A549 (cell line): ENCODE measurements at regions not wholly inside any gene's neighbourhood (a gene's known extent, or its start where the extent isn't known, plus 50 kb on each side); places are given as distances from the start of the nearest gene placed in this dataset.

Experiments used
- ATAC-seq, 2 experiments: fragments of 200-7000 bp in 1 of 2; fragments of >200 bp in 1 of 2; cut with Nextera tagmentation in 1 of 2; cut with Tn5 transposase in 1 of 2; 3 replicates each; pipeline versions ENCODE4 v1.8.0 to v1.9.1; 2018 to 2020; ENCODE audit warnings: mild to moderate bottlenecking in 1 of 2, moderate library complexity in 1 of 2
- CTCF ChIA-PET: fragments of 300-600 bp; sonication (Branson Sonifier 250); formaldehyde crosslinking; extraction: SDS; loops from one replicate; lab custom pipeline; 2021; ENCODE audit warnings: antibody characterized with exemption, inconsistent platforms; lab: Yijun Ruan, JAX
- POLR2A ChIA-PET: fragments of 350-600 bp; formaldehyde crosslinking; extraction: SDS; loops from one replicate; lab custom pipeline; 2021; ENCODE audit warnings: antibody characterized with exemption, inconsistent platforms; lab: Yijun Ruan, JAX
- DNase-seq, 2 experiments: peaks; one replicate each; pipeline versions ENCODE4 v3.0.0 to v3.0.0-alpha.2; 2011 to 2016; ENCODE audit warnings: low read depth in 1 of 2, low spot score in 1 of 2
- FAIRE-seq: peaks from 2 replicates; lab custom pipeline; 2011; peaks lifted over from hg19 to GRCh38; lab: Jason Lieb, UNC
- H3K27ac ChIP-seq, 2 experiments: fragments of >200 bp; sonication (Bioruptor Twin); formaldehyde crosslinking; 3 replicates each; pipeline ENCODE4 v1.5.1; 2016 to 2017
- H3K4me1 ChIP-seq: fragments of >200 bp; sonication (Bioruptor Twin); formaldehyde crosslinking; 3 replicates; pipeline ENCODE4 v1.6.1; 2016
- H3K4me2 ChIP-seq: fragments of >200 bp; sonication (Bioruptor Twin); formaldehyde crosslinking; 3 replicates; pipeline ENCODE4 v1.6.1; 2016
- H3K4me3 ChIP-seq: fragments of >200 bp; sonication (Bioruptor Twin); formaldehyde crosslinking; 3 replicates; pipeline ENCODE4 v1.5.1; 2016
- H3K9me3 ChIP-seq: fragments of >200 bp; sonication (Bioruptor Twin); formaldehyde crosslinking; 3 replicates; pipeline ENCODE4 v1.6.1; 2016
- CBX8 ChIP-seq: fragments of 200-600 bp; sonication (generic); IDR thresholded peaks from 2 replicates; pipeline ENCODE4 v1.6.1; 2016
- CEBPB ChIP-seq, 2 experiments: fragments of >200 bp in 1 of 2; sonication (Bioruptor Twin) in 1 of 2; formaldehyde crosslinking in 1 of 2; IDR thresholded peaks; 2 replicates each; pipeline ENCODE4 v1.6.1; 2012 to 2016
- CHD4 ChIP-seq: fragments of 200-600 bp; sonication (generic); IDR thresholded peaks from 2 replicates; pipeline ENCODE4 v1.6.1; 2016; ENCODE audit warnings: antibody characterized with exemption, mild to moderate bottlenecking, borderline replicate concordance
- CTCF ChIP-seq: fragments of >200 bp; sonication (Bioruptor Twin); formaldehyde crosslinking; IDR thresholded peaks from 3 replicates; pipeline ENCODE4 v1.5.1; 2016
- EP300 ChIP-seq, 2 experiments: fragments of >200 bp; sonication (Bioruptor Twin); formaldehyde crosslinking; IDR thresholded peaks; 2 replicates in 1 of 2; 3 replicates in 1 of 2; pipeline ENCODE4 v1.6.1; 2016 to 2017
- FOSL2 ChIP-seq, 2 experiments: fragments of 450-650 bp in 1 of 2; fragments of >200 bp in 1 of 2; sonication (Bioruptor Twin) in 1 of 2; formaldehyde crosslinking; IDR thresholded peaks; 2 replicates each; pipeline versions ENCODE4 v1.5.0 to v1.6.1; 2016 to 2020; ENCODE audit warnings: mild to moderate bottlenecking in 1 of 2, moderate library complexity in 1 of 2
- HEYL ChIP-seq: fragments of 250-450 bp; sonication (Bioruptor Pico); IDR thresholded peaks from 2 replicates; pipeline ENCODE4 v1.8.0; 2021; ENCODE audit warnings: mild to moderate bottlenecking, moderate library complexity
- HMGXB4 ChIP-seq: fragments of 250-450 bp; sonication (Bioruptor Pico); IDR thresholded peaks from 2 replicates; pipeline ENCODE4 v1.5.0; 2021; ENCODE audit warnings: mild to moderate bottlenecking, moderate library complexity, borderline replicate concordance
- HOXB5 ChIP-seq: fragments of 250-450 bp; sonication (Bioruptor Pico); IDR thresholded peaks from 2 replicates; pipeline ENCODE4 v1.5.0; 2020; ENCODE audit warnings: mild to moderate bottlenecking, moderate library complexity
- JUNB ChIP-seq: fragments of >200 bp; sonication (Bioruptor Twin); formaldehyde crosslinking; IDR thresholded peaks from 2 replicates; pipeline ENCODE4 v1.6.1; 2016
- KDM5A ChIP-seq: fragments of 200-600 bp; sonication (generic); IDR thresholded peaks from 2 replicates; pipeline ENCODE4 v1.6.1; 2016; ENCODE audit warnings: antibody characterized with exemption, mild to moderate bottlenecking
- NR3C1 ChIP-seq: fragments of >200 bp; sonication (Bioruptor Twin); formaldehyde crosslinking; IDR thresholded peaks from 3 replicates; pipeline ENCODE4 v1.6.1; 2017
- PBX3 ChIP-seq: IDR thresholded peaks from 2 replicates; pipeline ENCODE4 v1.6.1; 2012
- POLR2A ChIP-seq: IDR thresholded peaks from 2 replicates; pipeline ENCODE4 v1.6.1; 2012; ENCODE audit warnings: mild to moderate bottlenecking, low read length
- POLR2AphosphoS2 ChIP-seq: conservative IDR thresholded peaks from 2 replicates; pipeline ENCODE4 v1.6.1; 2012; ENCODE audit warnings: low read length, improper control_type of control experiment, inconsistent platforms
- REST ChIP-seq: fragments of 200-600 bp; sonication (generic); IDR thresholded peaks from 2 replicates; pipeline ENCODE4 v1.6.1; 2016; ENCODE audit warnings: antibody characterized with exemption, mild to moderate bottlenecking, moderate library complexity
- TP53 ChIP-seq: fragments of 250-450 bp; sonication (Bioruptor Pico); IDR thresholded peaks from 2 replicates; pipeline ENCODE4 v1.5.0; 2021; ENCODE audit warnings: mild to moderate bottlenecking, moderate library complexity
- WGBS: methylation state at CpG from one replicate; pipeline ENCODE4 v1.1.6; 2017; ENCODE audit errors: missing lambda C conversion rate; 5-methylcytosine and 5-hydroxymethylcytosine counted together

GRCh38 chr4:157994863-157995262, 178.0 kb downstream of the GASK1B start (continued):
- TF ChIP-seq CEBPB (IDR thresholded peaks at IDR 0.05) (peak; percentile 90), EP300 (IDR thresholded peaks at IDR 0.05) (peak; percentile 68 to 76; a peak in 3 of 5 replicates), POLR2AphosphoS2 (no peak), KDM5A (no peak), CHD4 (no peak), HOXB5 (CRISPR knock-in tag) (no peak), HEYL (CRISPR knock-in tag) (no peak), HMGXB4 (CRISPR knock-in tag) (no peak), PBX3 (no peak), NR3C1 (no peak), CTCF (no peak), CBX8 (no peak), TP53 (CRISPR knock-in tag) (no peak), REST (no peak), JUNB (peak; percentile 79)
- TF ChIP-seq, all 56 proteins: peak for 10

GRCh38 chr4:157992948-157993839, 179.6 kb downstream of the GASK1B start:
- WGBS: 62% methylated on average over 4 of the region's 4 CpGs

More at GRCh38 chr4:157992948-157993839, 179.6 kb downstream of the GASK1B start:
- Histone ChIP-seq H3K4me2 (peak overlapping the region; percentile 61), H3K27ac (peak overlapping the region in 1 of 2 experiments; percentile 77; a peak in 2 of 6 replicates), H3K9me3 (no peaks in the 10 kb centered on the region), H3K4me1 (peaks cover 25% of the 10 kb centered on the region; the same call in 2 of the 3 replicates), H3K4me3 (no peak overlapping the region)
- TF ChIP-seq FOSL2 (IDR thresholded peaks at IDR 0.05) (no peak), FOSL2 (CRISPR knock-in tag; IDR thresholded peaks at IDR 0.05) (no peak), HEYL (CRISPR knock-in tag) (no peak), POLR2A (no peak)
- CTCF ChIA-PET: interaction anchor here (1.3 to 1.7 kb wide), 2 partner anchors 178 to 179 kb away, joined by 3 to 4 read pairs; partner anchors contain the start of gene GASK1B
- no peak for DNase-seq
- POLR2A ChIA-PET: no interaction called here
- ATAC-seq: no peak
- FAIRE-seq: no peak
